ENCODE measurements at regions not wholly inside any gene's neighbourhood (a gene's known extent, or its start where the extent isn't known, plus 50 kb on each side); places are given as distances from the start of the nearest gene placed in this dataset.

DNA sequence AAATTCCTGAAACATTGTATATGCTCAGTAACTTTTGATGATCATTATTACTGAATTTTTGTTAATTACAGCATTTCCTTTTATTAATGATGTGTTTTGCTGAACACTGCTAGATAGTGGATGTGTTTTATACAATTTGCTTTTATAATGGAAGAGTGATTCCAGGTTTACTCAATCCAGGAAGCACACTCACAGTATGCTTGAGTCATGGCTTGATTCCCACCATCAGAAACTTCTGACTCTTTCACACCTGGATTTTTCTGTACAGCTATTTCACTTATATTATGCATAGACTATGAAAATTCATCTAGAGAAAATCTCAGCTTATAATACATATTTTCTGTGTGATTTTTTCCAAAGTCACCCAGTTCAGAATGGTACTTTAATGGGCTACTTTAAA is 1040.9 kb downstream of the GRM8 start:
- no peaks in the 10 kb centered on the region for H3K4me1 ChIP-seq
- H3K4me3 ChIP-seq: no peak overlapping the region
- no peak for DNase-seq (ENCODE audit: low spot score)
- Mint-ChIP-seq H3K4me3 (no peak overlapping the region), H3K36me3 (no peaks in the 10 kb centered on the region), H3K9me3 (no peaks in the 10 kb centered on the region), H3K4me1 (no peaks in the 10 kb centered on the region), H3K27me3 (ENCODE audit: insufficient read depth, low read depth) (no peaks in the 10 kb centered on the region), H3K27ac (no peak overlapping the region)
- no peaks in the 10 kb centered on the region for H3K36me3 ChIP-seq
- H3K4me2 ChIP-seq: no peak overlapping the region
- TF ChIP-seq EZH2 (IDR thresholded peaks at IDR 0.05) (no peak), EZH2phosphoT487 (IDR thresholded peaks at IDR 0.05) (no peak)
- TF ChIP-seq, protein P1, sequence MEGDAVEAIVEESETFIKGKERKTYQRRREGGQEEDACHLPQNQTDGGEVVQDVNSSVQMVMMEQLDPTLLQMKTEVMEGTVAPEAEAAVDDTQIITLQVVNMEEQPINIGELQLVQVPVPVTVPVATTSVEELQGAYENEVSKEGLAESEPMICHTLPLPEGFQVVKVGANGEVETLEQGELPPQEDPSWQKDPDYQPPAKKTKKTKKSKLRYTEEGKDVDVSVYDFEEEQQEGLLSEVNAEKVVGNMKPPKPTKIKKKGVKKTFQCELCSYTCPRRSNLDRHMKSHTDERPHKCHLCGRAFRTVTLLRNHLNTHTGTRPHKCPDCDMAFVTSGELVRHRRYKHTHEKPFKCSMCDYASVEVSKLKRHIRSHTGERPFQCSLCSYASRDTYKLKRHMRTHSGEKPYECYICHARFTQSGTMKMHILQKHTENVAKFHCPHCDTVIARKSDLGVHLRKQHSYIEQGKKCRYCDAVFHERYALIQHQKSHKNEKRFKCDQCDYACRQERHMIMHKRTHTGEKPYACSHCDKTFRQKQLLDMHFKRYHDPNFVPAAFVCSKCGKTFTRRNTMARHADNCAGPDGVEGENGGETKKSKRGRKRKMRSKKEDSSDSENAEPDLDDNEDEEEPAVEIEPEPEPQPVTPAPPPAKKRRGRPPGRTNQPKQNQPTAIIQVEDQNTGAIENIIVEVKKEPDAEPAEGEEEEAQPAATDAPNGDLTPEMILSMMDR (IDR thresholded peaks at IDR 0.05): no peak
- no peak overlapping the region for H2AFZ ChIP-seq (replicated peaks)
- H3K27me3 ChIP-seq: no peaks in the 10 kb centered on the region
- no peak overlapping the region for H3K27ac ChIP-seq
- no peaks in the 10 kb centered on the region for H4K20me1 ChIP-seq (ENCODE audit: low read depth)
- no peaks in the 10 kb centered on the region for H3K9me3 ChIP-seq (ENCODE audit: low read depth)
- H3F3A ChIP-seq (ENCODE audit: low read depth): no peaks in the 10 kb centered on the region
- no peaks in the 10 kb centered on the region for H3K79me2 ChIP-seq (ENCODE audit: low read depth)
- H3K9ac ChIP-seq: no peak overlapping the region

DNA sequence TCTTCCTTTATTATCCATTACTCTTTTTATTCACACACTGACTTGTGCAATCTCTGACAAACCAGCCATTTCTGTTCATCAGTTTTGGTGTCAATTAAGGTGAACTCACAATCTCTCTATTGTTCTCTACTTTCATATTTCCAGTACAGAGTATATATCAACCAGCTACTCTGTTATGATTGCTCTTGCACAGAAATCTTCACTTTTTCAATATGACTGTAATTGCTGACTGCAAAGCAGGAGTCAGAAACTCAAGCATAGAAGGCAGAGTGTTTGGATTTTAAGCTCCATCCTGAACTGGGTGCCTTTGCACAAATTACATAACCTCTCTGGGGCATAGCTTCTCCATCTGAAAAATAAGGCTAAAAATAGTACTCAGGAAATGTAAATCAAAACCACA is 1042.0 kb downstream of the GRM8 start:
- Mint-ChIP-seq H3K36me3 (no peaks in the 10 kb centered on the region), H3K4me3 (no peak overlapping the region), H3K9me3 (no peaks in the 10 kb centered on the region), H3K4me1 (no peaks in the 10 kb centered on the region), H3K27ac (no peak overlapping the region), H3K27me3 (ENCODE audit: insufficient read depth, low read depth) (no peaks in the 10 kb centered on the region)
- no peak overlapping the region for H3K9ac ChIP-seq
- H3K79me2 ChIP-seq (ENCODE audit: low read depth): no peaks in the 10 kb centered on the region
- no peaks in the 10 kb centered on the region for H4K20me1 ChIP-seq (ENCODE audit: low read depth)
- no peaks in the 10 kb centered on the region for H3K27me3 ChIP-seq
- no peak overlapping the region for H3K27ac ChIP-seq
- H3K4me1 ChIP-seq: no peaks in the 10 kb centered on the region
- no peaks in the 10 kb centered on the region for H3F3A ChIP-seq (ENCODE audit: low read depth)
- H3K9me3 ChIP-seq (ENCODE audit: low read depth): no peaks in the 10 kb centered on the region
- no peak overlapping the region for H2AFZ ChIP-seq (replicated peaks)
- H3K36me3 ChIP-seq: no peaks in the 10 kb centered on the region
- DNase-seq (ENCODE audit: low spot score): no peak
- TF ChIP-seq, protein P1 (IDR thresholded peaks at IDR 0.05): no peak
- TF ChIP-seq EZH2phosphoT487 (IDR thresholded peaks at IDR 0.05) (no peak), EZH2 (IDR thresholded peaks at IDR 0.05) (no peak)
- no peak overlapping the region for H3K4me3 ChIP-seq
- H3K4me2 ChIP-seq: no peak overlapping the region

DNA sequence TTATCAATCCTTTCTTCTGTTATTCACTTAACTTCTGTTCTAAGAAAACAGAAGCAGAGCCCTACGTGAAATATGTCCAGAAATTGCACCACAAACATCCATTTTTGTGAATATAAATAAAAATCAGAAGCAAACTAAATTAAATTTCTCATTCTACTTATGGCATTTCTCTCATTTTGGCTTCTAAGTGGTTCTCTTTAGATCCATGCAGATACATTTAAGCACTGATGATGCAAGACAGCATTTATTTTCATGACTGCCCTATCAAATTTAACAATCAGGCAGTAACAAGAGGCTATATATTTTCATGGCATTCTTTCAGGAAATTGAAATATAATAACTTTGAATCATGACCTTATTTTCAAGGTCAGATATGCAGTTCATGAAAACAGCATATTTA is 1049.6 kb downstream of the GRM8 start:
- H3K4me3 Mint-ChIP-seq: no peak overlapping the region
- no peaks in the 10 kb centered on the region for H4K20me1 ChIP-seq (ENCODE audit: low read depth)
- H3K27me3 Mint-ChIP-seq (ENCODE audit: insufficient read depth, low read depth): no peaks in the 10 kb centered on the region
- H3K27me3 ChIP-seq: no peaks in the 10 kb centered on the region
- H3F3A ChIP-seq (ENCODE audit: low read depth): no peaks in the 10 kb centered on the region
- no peaks in the 10 kb centered on the region for H3K9me3 ChIP-seq (ENCODE audit: low read depth)
- no peak for DNase-seq (ENCODE audit: low spot score)
- H3K9me3 Mint-ChIP-seq: no peaks in the 10 kb centered on the region
- TF ChIP-seq EZH2phosphoT487 (IDR thresholded peaks at IDR 0.05): no peak
- no peaks in the 10 kb centered on the region for H3K36me3 ChIP-seq
- H3K27ac Mint-ChIP-seq: no peak overlapping the region
- no peaks in the 10 kb centered on the region for H3K79me2 ChIP-seq (ENCODE audit: low read depth)
- no peak overlapping the region for H3K4me3 ChIP-seq
- H3K4me1 ChIP-seq: no peaks in the 10 kb centered on the region
- H3K36me3 Mint-ChIP-seq: no peaks in the 10 kb centered on the region
- H3K4me1 Mint-ChIP-seq: no peaks in the 10 kb centered on the region
- H2AFZ ChIP-seq (replicated peaks): no peak overlapping the region
- no peak overlapping the region for H3K4me2 ChIP-seq
- no peak overlapping the region for H3K9ac ChIP-seq
- H3K27ac ChIP-seq: no peak overlapping the region

DNA sequence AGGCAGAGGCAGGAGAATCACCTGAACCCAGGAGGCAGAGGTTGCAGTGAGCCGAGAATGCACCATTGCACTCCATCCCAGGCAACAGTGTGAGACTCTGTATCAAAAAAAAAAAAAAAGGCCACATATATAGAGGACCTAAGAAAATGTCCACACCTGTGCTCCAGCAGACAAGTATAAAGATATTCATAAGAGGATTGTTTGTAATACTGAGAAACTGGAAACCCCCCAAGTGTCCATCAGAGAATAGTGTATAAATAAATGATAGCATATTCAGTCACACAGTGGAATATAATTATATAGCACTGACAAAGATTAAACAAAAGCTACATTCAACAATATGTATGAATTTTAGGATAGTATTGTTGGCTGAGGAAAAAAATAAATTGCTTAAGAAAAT is 1050.6 kb downstream of the GRM8 start:
- H4K20me1 ChIP-seq (ENCODE audit: low read depth): no peaks in the 10 kb centered on the region
- H3K4me2 ChIP-seq: no peak overlapping the region
- no peaks in the 10 kb centered on the region for H3K27me3 ChIP-seq
- DNase-seq (ENCODE audit: low spot score): no peak
- TF ChIP-seq EZH2phosphoT487 (IDR thresholded peaks at IDR 0.05) (no peak), EZH2 (IDR thresholded peaks at IDR 0.05) (no peak)
- TF ChIP-seq, protein P1 (IDR thresholded peaks at IDR 0.05): no peak
- Mint-ChIP-seq H3K4me1 (no peaks in the 10 kb centered on the region), H3K27me3 (ENCODE audit: insufficient read depth, low read depth) (no peaks in the 10 kb centered on the region), H3K4me3 (no peak overlapping the region), H3K36me3 (no peaks in the 10 kb centered on the region), H3K27ac (no peak overlapping the region), H3K9me3 (no peaks in the 10 kb centered on the region)
- H2AFZ ChIP-seq (replicated peaks): no peak overlapping the region
- H3K4me3 ChIP-seq: no peak overlapping the region
- H3K4me1 ChIP-seq: no peaks in the 10 kb centered on the region
- H3F3A ChIP-seq (ENCODE audit: low read depth): no peaks in the 10 kb centered on the region
- H3K79me2 ChIP-seq (ENCODE audit: low read depth): no peaks in the 10 kb centered on the region
- no peaks in the 10 kb centered on the region for H3K36me3 ChIP-seq
- no peak overlapping the region for H3K27ac ChIP-seq
- no peaks in the 10 kb centered on the region for H3K9me3 ChIP-seq (ENCODE audit: low read depth)
- no peak overlapping the region for H3K9ac ChIP-seq
